ENCODE measurements at regions not wholly inside any gene's neighbourhood (a gene's known extent, or its start where the extent isn't known, plus 50 kb on each side); places are given as distances from the start of the nearest gene placed in this dataset.

DNA sequence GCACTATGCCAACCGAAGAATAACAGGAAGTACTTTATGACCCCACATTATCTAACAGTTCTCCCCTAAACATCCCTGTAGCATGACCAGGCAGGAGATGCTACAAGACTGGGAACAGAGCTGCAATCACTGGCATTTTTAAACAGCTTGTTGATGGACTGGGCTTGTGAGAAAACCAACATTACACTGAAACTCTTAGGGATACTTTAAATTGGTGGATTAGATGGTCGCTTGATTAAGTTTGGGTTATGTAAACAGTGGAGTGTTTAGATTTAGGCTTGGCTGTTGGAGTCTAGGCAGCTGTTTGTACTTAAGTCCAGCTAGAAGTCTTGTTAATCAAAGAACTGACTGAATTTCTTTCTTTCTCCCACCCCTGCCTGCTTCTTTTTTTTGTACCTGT is 234.1 kb upstream of the BMP2 start:
- H3K9ac ChIP-seq (ENCODE audit: low read length) = no peak overlapping the region
- H3K4me1 ChIP-seq (ENCODE audit: control insufficient read depth, insufficient read depth, low read length) = peaks cover 10% of the 10 kb centered on the region
- DNase-seq (ENCODE audit: low read depth) = peak; percentile 57
- H3K27me3 ChIP-seq (replicated peaks; ENCODE audit: control insufficient read depth, insufficient read depth, low read length) = peaks cover 5% of the 10 kb centered on the region
- no peaks in the 10 kb centered on the region for H3K36me3 ChIP-seq (ENCODE audit: control insufficient read depth, insufficient read depth, low read length, severe bottlenecking)
- H3K4me3 ChIP-seq (ENCODE audit: low read length) = peak overlapping the region; percentile 70
- H3K9me3 ChIP-seq (ENCODE audit: control insufficient read depth, low read length) = peaks cover 22% of the 10 kb centered on the region

DNA sequence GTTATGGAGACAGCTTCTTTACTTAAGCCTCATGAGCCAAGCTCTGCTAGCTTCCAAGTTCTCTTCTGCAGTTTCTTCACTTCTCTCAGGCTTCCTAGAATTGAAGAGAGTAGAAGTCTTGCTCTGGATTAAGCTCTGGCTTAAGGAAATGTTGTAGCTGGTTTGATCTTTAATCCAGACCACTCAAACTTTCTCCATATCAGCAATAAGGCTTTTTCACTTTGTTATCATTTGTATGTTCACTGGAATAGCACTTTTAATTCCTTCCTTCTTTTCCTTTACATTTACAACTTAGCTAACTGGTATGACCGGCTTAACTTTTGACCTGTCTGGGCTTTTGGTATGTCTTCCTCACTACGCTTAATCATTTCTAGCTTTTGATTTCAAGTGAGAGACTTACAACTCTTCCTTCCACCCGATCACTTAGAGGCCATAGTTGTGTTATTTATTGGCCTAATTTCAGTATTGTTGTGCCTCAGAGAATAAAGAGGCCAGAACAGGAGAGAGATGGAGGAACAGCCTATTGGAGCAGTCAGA is 236.6 kb upstream of the BMP2 start:
- H3K4me1 ChIP-seq (ENCODE audit: control insufficient read depth, insufficient read depth, low read length) = peaks cover 10% of the 10 kb centered on the region
- no peak overlapping the region for H3K9ac ChIP-seq (ENCODE audit: low read length)
- H3K4me3 ChIP-seq (ENCODE audit: low read length) = no peak overlapping the region
- no peaks in the 10 kb centered on the region for H3K36me3 ChIP-seq (ENCODE audit: control insufficient read depth, insufficient read depth, low read length, severe bottlenecking)
- H3K9me3 ChIP-seq (ENCODE audit: control insufficient read depth, low read length) = peaks cover 6% of the 10 kb centered on the region
- H3K27me3 ChIP-seq (replicated peaks; ENCODE audit: control insufficient read depth, insufficient read depth, low read length) = peaks cover 5% of the 10 kb centered on the region
- DNase-seq (ENCODE audit: low read depth) = no peak

GRCh38 chr20:6530254-6530653 is 237.2 kb upstream of the BMP2 start:
- H3K9me3 ChIP-seq (ENCODE audit: control insufficient read depth, low read length) = peaks cover under 1% of the 10 kb centered on the region
- H3K27me3 ChIP-seq (replicated peaks; ENCODE audit: control insufficient read depth, insufficient read depth, low read length) = peaks cover 5% of the 10 kb centered on the region
- no peaks in the 10 kb centered on the region for H3K36me3 ChIP-seq (ENCODE audit: control insufficient read depth, insufficient read depth, low read length, severe bottlenecking)
- H3K4me1 ChIP-seq (ENCODE audit: control insufficient read depth, insufficient read depth, low read length) = peaks cover 10% of the 10 kb centered on the region
- H3K4me3 ChIP-seq (ENCODE audit: low read length) = no peak overlapping the region
- DNase-seq (ENCODE audit: low read depth) = no peak
- H3K9ac ChIP-seq (ENCODE audit: low read length) = no peak overlapping the region

DNA sequence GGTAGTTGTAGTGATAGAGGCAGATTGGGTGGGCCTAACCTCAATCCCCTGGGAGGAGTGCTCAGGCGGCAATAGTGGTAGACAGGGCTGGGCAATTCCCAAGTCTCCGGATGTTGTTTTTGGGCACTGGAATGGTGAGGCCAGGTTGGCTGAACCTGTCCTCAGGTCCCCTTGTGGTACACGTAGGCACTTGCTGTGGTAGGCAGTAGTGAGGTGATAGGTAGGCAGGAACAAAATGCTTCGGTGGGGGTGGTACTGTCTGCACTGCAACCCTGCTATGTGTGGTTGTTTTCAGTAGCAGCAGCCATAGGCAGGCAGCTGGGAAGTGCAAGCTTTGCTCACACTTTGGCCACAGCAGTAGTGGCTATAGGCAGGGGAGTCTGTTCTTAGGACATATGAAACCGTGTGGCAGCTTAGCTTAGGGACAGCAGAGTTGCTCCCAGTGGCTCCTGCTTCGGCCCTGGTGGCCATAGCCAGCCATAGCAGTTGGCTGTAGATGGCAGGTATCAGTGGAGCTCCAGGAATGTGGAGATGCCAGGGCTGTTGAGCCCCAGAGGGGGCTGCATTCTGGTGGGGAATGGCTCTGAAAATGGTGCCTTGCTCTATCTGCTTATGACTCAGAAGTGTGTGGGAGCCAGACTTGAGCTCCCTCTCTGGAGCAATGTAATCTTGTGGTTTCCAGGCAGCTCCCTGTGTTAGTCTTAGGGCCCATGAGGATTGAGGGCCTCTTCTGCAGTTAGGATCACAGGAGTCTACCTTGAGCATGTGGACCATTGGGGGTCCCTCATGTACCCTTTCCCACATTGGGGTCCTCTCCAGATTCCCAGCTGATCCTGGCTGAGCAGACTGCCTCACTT is 241.8 kb upstream of the BMP2 start:
- H3K36me3 ChIP-seq (ENCODE audit: control insufficient read depth, insufficient read depth, low read length, severe bottlenecking) = no peaks in the 10 kb centered on the region

GRCh38 chr20:6524305-6524704 is 243.2 kb upstream of the BMP2 start:
- H3K4me3 ChIP-seq (ENCODE audit: low read length) = no peak overlapping the region
- no peak overlapping the region for H3K9ac ChIP-seq (ENCODE audit: low read length)

More for the DNA sequence above, 241.8 kb upstream of the BMP2 start:
- no peak for DNase-seq (ENCODE audit: low read depth)
- no peak overlapping the region for H3K9ac ChIP-seq (ENCODE audit: low read length)
- peaks cover 39% of the 10 kb centered on the region for H3K9me3 ChIP-seq (ENCODE audit: control insufficient read depth, low read length)
- H3K27me3 ChIP-seq (replicated peaks; ENCODE audit: control insufficient read depth, insufficient read depth, low read length) = no peaks in the 10 kb centered on the region
- H3K4me1 ChIP-seq (ENCODE audit: control insufficient read depth, insufficient read depth, low read length) = no peaks in the 10 kb centered on the region
- H3K4me3 ChIP-seq (ENCODE audit: low read length) = no peak overlapping the region

GRCh38 chr20:6519556-6519955 is 247.9 kb upstream of the BMP2 start:
- Histone ChIP-seq H3K27me3 (replicated peaks; ENCODE audit: control insufficient read depth, insufficient read depth, low read length) (peaks cover 18% of the 10 kb centered on the region), H3K36me3 (ENCODE audit: control insufficient read depth, insufficient read depth, low read length, severe bottlenecking) (no peaks in the 10 kb centered on the region), H3K4me3 (ENCODE audit: low read length) (no peak overlapping the region), H3K9me3 (ENCODE audit: control insufficient read depth, low read length) (peaks cover 39% of the 10 kb centered on the region), H3K4me1 (ENCODE audit: control insufficient read depth, insufficient read depth, low read length) (no peaks in the 10 kb centered on the region), H3K9ac (ENCODE audit: low read length) (no peak overlapping the region)
- peak; percentile 38 for DNase-seq (ENCODE audit: low read depth)

More at GRCh38 chr20:6524305-6524704, 243.2 kb upstream of the BMP2 start:
- Histone ChIP-seq H3K36me3 (ENCODE audit: control insufficient read depth, insufficient read depth, low read length, severe bottlenecking) (no peaks in the 10 kb centered on the region), H3K9me3 (ENCODE audit: control insufficient read depth, low read length) (peaks cover 45% of the 10 kb centered on the region), H3K4me1 (ENCODE audit: control insufficient read depth, insufficient read depth, low read length) (no peaks in the 10 kb centered on the region), H3K27me3 (replicated peaks; ENCODE audit: control insufficient read depth, insufficient read depth, low read length) (no peaks in the 10 kb centered on the region)
- no peak for DNase-seq (ENCODE audit: low read depth)

- Histone ChIP-seq H3K27me3 (replicated peaks; ENCODE audit: control insufficient read depth, insufficient read depth, low read length) (peaks cover 18% of the 10 kb centered on the region), H3K9me3 (ENCODE audit: control insufficient read depth, low read length) (peaks cover 9% of the 10 kb centered on the region), H3K4me3 (ENCODE audit: low read length) (no peak overlapping the region), H3K4me1 (ENCODE audit: control insufficient read depth, insufficient read depth, low read length) (no peaks in the 10 kb centered on the region), H3K36me3 (ENCODE audit: control insufficient read depth, insufficient read depth, low read length, severe bottlenecking) (no peaks in the 10 kb centered on the region), H3K9ac (ENCODE audit: low read length) (no peak overlapping the region)
- DNase-seq (ENCODE audit: low read depth) = no peak
Measured at GRCh38 chr20:6515261-6515660, 252.2 kb upstream of the BMP2 start.

DNA sequence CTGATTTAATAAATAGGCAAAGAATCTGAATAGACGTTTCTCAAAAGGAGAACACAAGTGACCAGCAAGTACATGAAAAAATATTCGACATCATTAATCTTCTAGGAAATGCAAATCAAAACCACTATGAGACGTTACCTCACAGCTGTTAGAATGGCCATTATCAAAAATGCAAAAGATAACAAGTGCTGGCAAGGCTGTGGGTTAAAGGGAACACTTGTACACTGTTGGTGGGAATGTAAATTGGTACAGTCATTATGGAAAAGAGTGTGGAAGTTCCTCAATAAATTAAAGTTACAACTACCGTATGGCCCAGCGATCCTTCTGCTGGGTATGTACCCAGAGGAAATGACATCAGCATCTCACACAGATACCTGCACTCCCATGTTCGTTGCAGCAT is 253.9 kb upstream of the BMP2 start:
- Histone ChIP-seq H3K36me3 (ENCODE audit: control insufficient read depth, insufficient read depth, low read length, severe bottlenecking) (no peaks in the 10 kb centered on the region), H3K27me3 (replicated peaks; ENCODE audit: control insufficient read depth, insufficient read depth, low read length) (peaks cover 14% of the 10 kb centered on the region)

GRCh38 chr20:6509374-6509773 is 258.1 kb upstream of the BMP2 start:
- Histone ChIP-seq H3K9ac (ENCODE audit: low read length) (no peak overlapping the region), H3K36me3 (ENCODE audit: control insufficient read depth, insufficient read depth, low read length, severe bottlenecking) (no peaks in the 10 kb centered on the region)
- DNase-seq (ENCODE audit: low read depth) = no peak

More for the DNA sequence above, 253.9 kb upstream of the BMP2 start:
- H3K9ac ChIP-seq (ENCODE audit: low read length) = no peak overlapping the region
- no peak overlapping the region for H3K4me3 ChIP-seq (ENCODE audit: low read length)
- DNase-seq (ENCODE audit: low read depth) = no peak
- peaks cover 13% of the 10 kb centered on the region for H3K9me3 ChIP-seq (ENCODE audit: control insufficient read depth, low read length)
- no peaks in the 10 kb centered on the region for H3K4me1 ChIP-seq (ENCODE audit: control insufficient read depth, insufficient read depth, low read length)

DNA sequence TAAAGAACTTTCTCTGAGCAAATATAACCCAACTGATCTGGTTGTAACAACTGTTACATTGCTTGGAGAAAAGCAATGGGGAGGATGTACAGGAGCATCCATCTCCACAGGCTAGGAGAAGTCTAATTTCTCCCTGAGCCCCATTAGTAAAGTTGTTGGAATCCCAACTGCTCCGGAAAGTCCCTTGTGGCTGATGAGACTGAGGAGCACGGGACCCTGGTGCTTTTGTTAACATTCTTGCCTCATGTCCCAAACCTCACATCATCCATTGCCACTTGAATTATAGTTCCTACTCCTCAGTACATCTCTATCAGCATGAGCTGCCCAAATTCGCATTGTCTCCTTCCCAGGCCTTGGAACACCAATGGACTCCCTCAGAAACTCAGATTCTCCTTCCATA is 260.6 kb upstream of the BMP2 start:
- Histone ChIP-seq H3K4me3 (ENCODE audit: low read length) (no peak overlapping the region), H3K36me3 (ENCODE audit: control insufficient read depth, insufficient read depth, low read length, severe bottlenecking) (no peaks in the 10 kb centered on the region), H3K9ac (ENCODE audit: low read length) (no peak overlapping the region), H3K9me3 (ENCODE audit: control insufficient read depth, low read length) (peaks cover 18% of the 10 kb centered on the region), H3K27me3 (replicated peaks; ENCODE audit: control insufficient read depth, insufficient read depth, low read length) (peaks cover 17% of the 10 kb centered on the region), H3K4me1 (ENCODE audit: control insufficient read depth, insufficient read depth, low read length) (no peaks in the 10 kb centered on the region)
- no peak for DNase-seq (ENCODE audit: low read depth)

More at GRCh38 chr20:6509374-6509773, 258.1 kb upstream of the BMP2 start:
- no peaks in the 10 kb centered on the region for H3K4me1 ChIP-seq (ENCODE audit: control insufficient read depth, insufficient read depth, low read length)
- peaks cover 13% of the 10 kb centered on the region for H3K27me3 ChIP-seq (replicated peaks; ENCODE audit: control insufficient read depth, insufficient read depth, low read length)
- H3K4me3 ChIP-seq (ENCODE audit: low read length) = no peak overlapping the region
- peaks cover 18% of the 10 kb centered on the region for H3K9me3 ChIP-seq (ENCODE audit: control insufficient read depth, low read length)

DNA sequence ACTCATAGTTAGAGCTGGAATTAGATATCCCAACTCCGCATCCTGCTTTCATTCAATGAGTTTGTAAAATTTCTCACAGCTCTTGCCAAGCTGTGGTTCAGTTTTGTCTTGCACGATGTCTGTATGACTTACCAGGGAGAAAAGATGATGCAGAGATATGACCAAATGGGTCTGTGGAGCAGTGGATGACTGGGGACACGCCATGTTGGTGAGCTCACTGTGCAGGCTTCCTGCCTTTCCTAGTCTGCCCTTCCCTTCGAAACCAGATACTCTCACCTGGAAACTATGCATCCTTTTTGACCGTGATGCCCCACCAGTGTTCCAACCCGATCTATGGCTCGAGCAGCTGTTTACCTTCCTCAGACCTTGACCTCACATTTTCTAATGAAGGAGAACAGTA is 262.7 kb upstream of the BMP2 start:
- H3K9me3 ChIP-seq (ENCODE audit: control insufficient read depth, low read length) = peaks cover 14% of the 10 kb centered on the region
- DNase-seq (ENCODE audit: low read depth) = no peak
- peaks cover 17% of the 10 kb centered on the region for H3K27me3 ChIP-seq (replicated peaks; ENCODE audit: control insufficient read depth, insufficient read depth, low read length)
- H3K36me3 ChIP-seq (ENCODE audit: control insufficient read depth, insufficient read depth, low read length, severe bottlenecking) = no peaks in the 10 kb centered on the region
- peaks cover 4% of the 10 kb centered on the region for H3K4me1 ChIP-seq (ENCODE audit: control insufficient read depth, insufficient read depth, low read length)
- H3K4me3 ChIP-seq (ENCODE audit: low read length) = no peak overlapping the region
- H3K9ac ChIP-seq (ENCODE audit: low read length) = no peak overlapping the region
